ENCODE measurements at regions not wholly inside any gene's neighbourhood (a gene's known extent, or its start where the extent isn't known, plus 50 kb on each side); places are given as distances from the start of the nearest gene placed in this dataset.

DNA sequence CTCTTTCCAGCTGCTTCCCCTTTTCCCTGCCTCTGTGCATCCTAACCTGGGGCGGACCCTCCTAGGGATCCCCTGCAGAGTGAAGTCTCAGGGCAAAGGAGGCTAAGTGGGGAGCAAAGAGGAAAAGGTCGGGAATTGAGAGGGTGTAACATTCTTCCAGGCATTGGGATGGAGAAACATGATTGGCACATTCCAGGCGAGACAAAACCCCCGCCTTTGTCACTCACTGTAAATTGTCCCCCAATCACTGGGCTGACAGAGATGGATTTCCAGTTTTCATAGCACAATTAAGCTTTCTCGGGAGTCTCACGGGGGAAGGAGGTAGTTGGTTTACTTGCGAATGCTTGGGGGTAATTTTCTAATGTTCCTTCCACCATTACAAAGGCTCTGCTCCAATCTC lies 74.9 kb downstream of the MIAT start:
- ChIA-PET POLR2A (no interaction called here), CTCF (no interaction called here)

DNA sequence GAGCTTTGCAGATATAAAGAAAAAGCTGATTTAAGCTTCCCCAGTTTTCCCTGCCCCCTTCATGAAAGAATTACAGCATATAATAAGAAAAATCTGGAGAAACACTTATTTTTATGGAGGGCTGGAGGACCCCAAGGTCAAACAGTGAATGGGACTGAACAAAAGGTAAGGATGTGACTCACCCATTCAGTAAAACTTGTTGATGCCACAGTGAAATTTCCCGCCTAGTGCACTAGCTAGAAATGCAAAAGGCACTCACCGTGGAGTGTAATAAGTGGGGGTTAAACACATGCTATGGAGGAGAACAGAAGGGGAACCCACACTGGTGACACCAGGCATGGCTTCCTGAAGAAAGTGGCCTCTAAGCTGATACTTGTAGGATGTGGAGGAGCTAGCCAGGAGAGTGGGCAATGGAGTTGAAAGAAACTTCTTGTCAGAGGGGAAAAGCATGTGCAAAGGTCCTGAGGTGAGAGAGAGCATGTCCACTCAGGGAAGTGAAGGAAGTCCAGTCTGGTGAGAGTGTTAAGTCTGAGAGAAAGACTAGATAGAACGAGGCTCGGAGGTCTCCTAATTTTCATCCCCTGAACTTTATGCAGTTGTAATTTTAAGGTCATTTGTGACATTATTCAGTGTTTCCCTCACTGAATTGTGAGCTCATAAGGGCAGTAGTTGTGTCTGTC lies 77.1 kb downstream of the MIAT start:
- ChIA-PET CTCF (no interaction called here), POLR2A (no interaction called here)

DNA sequence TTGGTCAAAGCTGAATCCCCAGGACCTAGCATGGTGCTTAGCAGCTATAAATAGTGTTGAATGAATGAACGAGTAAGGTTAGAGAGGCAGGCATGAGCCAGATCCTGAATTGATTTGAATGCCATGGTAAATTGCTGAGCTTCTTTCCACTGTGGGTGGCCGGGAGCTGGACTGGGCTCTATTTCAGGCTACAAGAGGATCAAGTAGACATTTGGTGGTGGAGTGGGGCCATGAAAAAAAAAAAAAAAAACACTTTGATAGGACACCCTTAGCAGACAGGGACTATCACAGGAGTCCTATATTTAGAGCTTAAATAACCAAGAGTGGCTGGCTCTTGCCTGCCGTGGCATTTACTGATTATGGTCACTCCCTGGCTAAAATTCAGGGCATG lies 77.6 kb downstream of the MIAT start:
- ChIA-PET CTCF (no interaction called here), POLR2A (no interaction called here)

DNA sequence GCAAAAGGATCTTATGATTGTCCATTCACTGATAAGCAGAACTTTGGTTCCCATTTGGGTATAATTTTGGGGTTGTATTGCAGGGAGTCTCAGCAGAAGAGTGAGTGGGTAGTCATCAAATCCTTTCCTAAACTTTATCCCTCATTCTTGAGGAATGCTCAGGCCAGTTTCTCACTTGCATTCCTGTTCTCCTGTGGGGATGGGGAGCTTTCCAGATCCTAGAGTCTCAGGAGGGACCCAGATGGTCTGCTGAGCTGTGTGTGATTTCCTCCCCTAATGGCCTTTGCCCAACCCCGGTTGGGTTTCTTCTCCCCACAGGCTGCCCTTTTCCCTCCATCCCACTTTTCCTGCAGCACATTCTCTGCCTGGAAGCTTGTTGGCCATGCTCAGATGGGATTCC lies 79.9 kb downstream of the MIAT start:
- POLR2A ChIA-PET = no interaction called here
- CTCF ChIA-PET = no interaction called here

DNA sequence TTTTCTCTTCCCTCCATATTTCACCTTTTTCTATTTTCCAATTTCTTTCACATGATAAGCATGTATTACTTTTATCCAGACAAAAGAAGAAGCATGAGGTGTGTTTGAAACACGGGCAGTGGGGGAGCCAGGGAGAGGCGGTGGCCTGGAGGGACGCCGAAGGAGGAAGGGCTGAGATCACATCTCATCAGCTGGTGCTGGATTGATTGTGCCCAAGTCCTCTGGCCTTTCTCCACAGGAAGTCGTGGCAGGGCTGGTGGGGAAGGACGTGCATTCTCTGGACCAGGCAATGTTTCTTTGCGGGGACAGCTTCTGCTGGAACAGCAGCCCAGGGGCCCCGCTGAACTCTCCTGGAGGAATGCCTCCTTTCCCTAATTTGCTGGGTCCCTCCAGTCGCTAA lies 82.9 kb downstream of the MIAT start:
- POLR2A ChIA-PET = no interaction called here
- CTCF ChIA-PET = interaction anchor here (1.1 kb wide), 1 partner anchor 55 kb away, joined by 3 read pairs; no protein-coding TSS in a partner anchor

DNA sequence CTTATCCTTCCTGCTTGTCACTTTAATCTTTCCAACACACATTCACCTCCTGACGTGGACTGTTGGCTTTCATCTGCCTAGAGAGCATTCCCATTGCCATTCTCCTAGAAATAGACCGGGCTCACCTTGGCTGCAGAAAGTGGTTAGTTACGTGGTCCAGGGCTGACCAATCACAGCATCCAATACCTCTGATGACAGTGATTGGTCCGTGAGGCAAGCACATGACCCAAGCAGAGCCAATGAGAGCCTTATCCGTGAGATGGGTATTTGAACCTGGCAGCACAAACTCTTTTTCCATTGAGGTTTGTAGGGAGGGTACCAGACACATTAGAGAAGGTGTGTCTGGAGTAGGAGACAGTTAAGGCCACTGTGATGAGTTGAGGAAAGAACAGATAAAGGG lies 85.8 kb downstream of the MIAT start:
- POLR2A ChIA-PET = no interaction called here
- CTCF ChIA-PET = no interaction called here

DNA sequence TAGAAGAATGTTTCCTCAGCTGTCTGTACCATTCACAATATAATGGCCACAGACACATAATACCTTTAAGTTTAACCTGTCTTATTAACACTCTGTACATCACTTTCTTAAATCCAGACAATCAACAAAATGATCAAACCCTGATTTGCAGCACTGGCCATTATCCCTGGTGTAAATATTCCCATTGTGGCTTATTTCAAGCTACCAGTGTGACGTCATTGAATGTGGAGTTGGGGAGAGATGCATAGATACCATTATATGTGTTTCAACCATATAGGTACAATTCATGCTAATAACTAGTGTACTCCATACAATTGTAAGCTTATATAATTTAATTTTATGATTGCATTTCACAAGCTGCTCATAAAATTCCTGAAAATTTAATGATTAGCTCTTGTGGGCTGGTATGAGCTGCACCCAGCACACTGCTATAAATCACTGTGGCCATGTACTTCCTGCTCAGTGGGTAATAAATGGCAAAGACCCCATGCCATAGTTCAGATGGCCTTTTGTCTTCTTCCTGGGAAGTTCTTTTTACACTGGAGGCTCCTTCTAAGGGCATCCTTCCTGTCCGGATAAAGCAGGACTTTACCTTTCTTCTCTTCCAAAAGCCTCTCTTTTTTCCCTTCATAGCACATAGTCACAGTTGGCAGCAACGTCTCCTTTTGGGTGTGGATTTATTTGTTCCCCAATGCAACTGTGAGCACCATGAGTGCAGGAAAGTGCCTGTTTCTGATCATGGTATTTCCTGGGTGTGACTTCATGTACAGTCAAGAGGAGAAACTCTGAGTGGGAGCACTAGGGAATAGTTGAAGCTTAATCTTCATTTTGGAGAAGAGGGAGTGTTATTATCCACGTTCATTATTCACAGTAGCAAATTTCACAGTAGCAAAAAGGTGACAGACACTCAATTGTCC lies 87.8 kb downstream of the MIAT start:
- POLR2A ChIA-PET = no interaction called here

DNA sequence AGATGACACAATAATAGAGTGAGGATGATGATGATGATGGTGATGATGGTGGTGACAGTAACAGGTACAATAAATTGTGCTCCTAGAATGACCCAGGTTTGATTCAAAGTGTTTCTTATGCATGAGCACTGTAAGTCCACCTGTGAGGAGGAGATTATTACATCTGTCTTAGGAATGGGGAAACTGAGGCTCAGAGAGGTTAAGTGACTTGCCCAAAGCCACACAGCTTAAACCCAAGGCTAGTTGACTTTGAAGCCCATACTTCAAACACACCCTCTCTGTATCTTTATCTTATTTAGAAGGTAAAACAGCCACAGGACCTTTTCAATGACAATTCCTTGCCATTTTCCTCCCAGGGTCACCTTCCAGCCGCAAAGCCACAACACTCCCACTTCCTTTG lies 88.9 kb downstream of the MIAT start:
- ChIA-PET POLR2A (no interaction called here), CTCF (no interaction called here)

More for the DNA sequence above, 87.8 kb downstream of the MIAT start:
- CTCF ChIA-PET = no interaction called here

DNA sequence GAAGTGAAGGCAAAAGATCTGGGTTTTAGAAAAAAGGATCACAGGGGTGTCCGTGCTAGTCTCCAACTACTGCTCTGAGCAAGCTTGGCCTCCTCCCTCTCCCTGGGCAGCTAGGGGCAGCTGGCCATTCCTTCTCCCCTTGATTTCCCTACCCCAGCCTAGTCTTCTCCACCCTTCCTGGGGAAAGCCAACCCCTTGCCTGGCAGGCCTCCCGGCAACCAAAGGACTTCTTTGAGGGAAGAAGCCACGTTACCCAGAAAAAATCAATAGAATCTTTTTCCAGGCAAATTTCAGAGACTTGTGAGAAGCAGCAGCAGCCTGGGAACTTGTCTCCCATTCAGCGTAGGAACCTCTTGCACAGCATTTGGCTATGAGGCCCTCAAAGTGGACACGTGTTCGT lies 91.5 kb downstream of the MIAT start:
- ChIA-PET POLR2A (no interaction called here), CTCF (no interaction called here)

DNA sequence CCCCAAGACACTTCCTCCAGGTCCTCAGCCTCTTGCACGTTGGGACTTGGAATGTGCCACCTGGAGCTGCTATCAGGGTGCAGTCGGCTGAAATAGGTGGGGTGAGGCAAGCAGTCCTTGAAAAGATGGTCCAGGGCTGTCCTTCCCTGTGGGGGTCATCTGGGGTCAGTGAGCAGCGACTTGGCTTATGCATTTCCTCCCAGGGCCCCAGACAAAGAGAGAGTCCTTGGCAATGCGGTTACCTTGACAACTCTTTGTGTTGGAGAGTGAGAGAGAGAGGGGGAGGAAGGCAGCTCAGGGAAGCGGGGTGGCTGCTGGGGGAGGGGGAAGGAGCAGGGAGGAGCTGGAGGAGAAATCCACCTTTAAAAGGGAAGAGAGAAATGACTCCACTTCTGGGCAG lies 93.8 kb downstream of the MIAT start:
- ChIA-PET POLR2A (no interaction called here), CTCF (no interaction called here)

DNA sequence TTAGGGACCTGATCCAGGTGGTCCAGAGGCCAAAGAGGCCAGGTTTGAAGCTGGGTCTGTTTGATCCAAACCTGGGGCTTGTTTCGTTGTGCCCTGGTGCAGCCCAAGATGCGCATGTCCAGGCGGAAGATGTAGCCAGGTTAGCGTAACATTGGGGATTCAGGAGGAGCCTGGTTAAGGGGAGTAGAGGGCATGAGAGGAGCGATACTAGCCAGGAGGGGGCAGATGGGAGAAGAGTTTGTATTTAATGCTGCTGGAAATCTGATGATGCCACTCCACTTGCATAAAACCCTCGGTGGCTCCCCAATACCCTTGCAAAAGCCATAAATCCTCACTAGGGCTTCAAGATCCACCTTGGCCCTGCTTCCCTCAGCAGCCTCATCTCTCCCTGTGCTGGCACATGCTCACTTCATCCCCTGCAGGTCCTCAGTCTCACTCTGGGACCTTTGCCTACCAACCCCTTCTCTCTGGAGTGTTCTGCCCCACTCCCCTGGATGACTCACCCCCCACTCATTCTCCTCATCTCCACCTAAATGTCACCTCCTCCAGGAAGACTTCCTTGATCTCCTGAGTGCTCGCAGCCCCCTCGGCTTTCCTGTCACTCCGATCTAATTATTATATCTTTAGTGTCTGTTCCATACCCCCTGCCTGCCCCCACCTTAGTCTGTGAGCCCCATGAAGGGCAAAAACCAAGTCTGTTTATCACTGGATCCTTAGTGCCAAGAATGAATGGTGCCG lies 95.9 kb downstream of the MIAT start:
- POLR2A ChIA-PET = no interaction called here
- CTCF ChIA-PET = no interaction called here

DNA sequence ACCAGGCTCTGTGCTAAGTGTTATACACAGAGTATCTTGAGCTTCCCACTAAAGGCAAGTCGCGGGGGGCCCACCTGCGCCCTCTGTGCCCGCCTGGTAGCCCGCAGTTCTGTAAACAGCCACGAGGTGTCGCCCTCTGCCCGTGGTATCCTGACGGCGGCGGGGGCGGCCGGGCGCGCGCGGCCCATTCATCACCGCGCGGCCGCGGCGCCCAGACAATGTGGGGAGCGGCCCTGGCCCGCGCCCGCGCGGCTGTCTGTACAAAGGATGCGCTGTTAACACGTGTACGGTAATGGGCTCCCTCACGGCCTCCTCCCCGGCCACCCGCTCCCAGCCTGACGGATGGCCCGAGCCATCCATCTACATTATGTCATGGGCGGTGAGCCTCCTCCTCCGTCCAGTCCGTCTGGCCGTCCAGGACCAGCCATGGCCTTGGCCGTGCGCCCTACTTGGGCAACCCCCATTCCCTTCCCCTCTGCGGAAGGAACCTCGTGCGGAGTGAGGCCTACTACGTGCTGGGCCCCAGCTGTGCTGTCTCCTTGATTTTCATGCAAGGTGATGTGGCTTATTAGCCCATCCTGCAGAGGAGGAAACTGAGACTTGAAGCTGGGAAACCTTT lies 99.4 kb downstream of the MIAT start:
- CTCF ChIA-PET = interaction anchor here (0.6 to 0.7 kb wide), 2 partner anchors 388 to 1142 kb away, joined by 3 read pairs; no protein-coding TSS in a partner anchor
- POLR2A ChIA-PET = no interaction called here

DNA sequence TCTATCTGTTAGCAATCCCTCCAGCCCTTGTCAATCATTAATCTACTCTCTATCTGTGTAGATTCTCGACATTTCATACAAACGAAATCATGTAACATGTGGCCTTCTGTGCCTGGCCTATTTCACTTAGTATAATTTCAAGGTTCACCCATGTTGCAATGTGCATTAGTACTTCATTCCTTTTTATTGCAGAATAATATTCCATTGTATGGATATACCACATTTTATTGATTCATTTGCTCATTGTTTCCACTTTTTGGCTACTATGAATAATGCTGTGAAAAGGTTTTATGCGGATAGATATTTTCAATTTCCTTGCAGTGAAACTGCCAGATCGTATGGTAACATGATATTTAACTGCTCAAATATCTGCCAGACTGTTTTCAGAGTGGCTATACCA lies 100.1 kb downstream of the MIAT start:
- POLR2A ChIA-PET = no interaction called here
- CTCF ChIA-PET = no interaction called here

DNA sequence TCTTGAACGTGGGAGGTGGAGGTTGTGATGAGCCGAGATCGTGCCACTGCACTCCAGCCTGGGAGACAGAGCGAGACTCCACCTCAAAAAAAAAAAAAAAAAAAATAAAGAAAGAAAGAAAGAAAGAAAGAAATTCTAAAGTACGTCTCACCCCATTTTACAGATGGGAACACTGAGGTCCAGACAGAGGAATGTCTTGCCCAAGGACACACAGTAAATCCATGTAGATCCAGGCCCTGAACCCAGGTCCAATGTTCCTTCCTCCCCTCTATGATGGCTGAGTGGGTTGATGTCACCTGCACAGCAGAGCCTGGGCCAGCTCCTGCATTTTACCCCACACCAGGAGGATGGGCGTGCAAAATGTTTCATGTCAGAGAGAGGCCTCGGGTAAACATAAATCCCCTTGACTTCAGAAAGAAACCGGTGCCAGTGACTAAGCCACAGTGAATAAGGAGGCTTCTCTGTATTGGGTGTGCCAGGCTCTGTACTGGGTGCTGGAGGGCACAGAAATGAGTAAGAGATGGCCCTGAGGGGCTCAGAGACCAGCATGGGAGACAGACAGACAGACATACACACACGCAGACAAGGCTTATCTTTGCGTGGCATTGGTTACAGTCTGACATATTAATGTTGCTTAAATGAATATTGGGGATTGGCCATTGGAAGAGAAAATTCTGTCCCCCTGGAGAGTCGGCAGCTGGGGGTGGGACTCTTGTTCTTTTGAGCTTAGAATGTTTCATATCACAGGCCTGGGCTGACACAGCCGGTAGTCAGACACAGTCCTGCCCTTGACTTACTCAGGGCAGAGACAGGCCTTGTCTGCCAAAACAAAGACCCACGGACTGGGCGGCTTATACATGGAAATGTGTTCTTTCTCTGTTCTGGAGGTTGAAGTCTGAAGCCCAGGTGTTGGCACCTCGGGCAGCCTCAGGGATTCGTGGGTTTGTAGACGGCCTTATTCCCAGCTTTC lies 105.4 kb downstream of the MIAT start:
- POLR2A ChIA-PET = no interaction called here
- CTCF ChIA-PET = no interaction called here

DNA sequence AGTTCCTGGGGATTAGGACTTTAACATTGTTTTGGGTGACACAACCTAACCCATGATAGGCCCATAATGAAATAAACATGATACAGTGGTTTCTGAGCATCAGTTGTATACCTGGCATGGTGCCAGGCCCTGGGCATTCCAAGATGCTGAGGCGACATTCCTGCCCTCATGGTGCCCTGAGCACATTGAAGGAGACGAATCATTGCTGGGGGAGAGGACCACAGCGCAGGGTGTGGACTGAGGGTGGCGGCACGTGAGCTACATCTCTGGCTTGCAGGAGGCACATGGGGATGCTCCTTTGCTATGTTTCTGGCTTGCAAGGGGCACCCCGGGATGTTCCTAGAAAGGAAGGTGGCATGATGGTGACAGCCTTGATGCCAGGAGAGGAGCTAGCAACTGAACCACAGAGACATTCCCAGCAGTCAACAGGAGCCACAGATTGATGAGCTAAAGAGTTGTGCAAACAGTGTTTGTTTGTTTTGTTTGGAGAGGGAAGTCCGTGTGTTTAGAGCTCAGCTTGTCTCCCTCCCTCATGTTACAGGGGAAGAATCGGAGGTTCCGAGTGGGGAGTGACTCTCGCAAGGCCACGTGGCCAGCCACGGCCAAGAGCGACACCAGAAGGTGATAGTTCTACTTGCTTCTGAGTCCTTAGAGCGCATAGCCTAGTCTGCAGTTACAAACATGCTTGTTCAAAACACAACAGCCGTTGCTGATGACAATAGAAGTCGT lies 106.4 kb downstream of the MIAT start:
- ChIA-PET CTCF (no interaction called here), POLR2A (no interaction called here)

DNA sequence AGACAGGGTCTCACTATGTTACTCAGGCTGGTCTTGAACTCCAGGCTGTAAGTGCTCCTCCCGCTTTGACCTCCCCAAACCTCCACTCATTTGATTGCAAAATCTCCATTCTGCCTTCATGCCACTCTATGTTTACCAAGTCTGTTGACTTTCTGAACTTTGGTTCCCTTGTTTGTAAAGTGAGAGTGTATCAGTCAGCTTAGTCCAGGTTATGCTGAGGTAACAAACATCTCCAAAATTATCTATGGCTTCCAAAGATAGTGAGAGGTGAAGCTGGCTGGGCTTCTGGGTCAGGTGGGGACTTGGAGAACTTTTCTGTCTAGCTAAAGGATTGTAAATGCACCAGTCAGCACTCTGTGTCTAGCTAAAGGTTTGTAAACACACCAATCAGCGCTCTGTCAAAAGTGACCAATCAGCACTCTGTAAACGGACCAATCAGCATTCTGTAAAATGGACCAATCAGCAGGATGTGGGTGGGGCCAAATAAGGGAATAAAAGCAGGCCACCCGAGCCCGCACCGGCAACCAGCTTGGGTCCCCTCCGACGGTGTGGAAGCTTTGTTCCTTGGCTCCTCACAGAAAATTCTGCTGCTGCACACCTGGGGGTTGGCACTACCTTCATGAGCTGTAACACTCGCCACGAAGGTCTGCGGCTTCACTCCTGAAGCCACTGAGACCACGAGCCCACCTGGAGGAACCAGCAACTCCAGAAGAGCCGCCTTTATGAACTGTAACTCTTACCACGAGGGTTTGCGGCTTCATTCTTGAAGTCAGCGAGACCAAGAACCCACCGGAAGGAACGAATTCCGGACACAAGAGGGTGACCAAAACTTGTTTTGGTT lies 109.3 kb downstream of the MIAT start:
- ChIA-PET CTCF (no interaction called here), POLR2A (no interaction called here)

DNA sequence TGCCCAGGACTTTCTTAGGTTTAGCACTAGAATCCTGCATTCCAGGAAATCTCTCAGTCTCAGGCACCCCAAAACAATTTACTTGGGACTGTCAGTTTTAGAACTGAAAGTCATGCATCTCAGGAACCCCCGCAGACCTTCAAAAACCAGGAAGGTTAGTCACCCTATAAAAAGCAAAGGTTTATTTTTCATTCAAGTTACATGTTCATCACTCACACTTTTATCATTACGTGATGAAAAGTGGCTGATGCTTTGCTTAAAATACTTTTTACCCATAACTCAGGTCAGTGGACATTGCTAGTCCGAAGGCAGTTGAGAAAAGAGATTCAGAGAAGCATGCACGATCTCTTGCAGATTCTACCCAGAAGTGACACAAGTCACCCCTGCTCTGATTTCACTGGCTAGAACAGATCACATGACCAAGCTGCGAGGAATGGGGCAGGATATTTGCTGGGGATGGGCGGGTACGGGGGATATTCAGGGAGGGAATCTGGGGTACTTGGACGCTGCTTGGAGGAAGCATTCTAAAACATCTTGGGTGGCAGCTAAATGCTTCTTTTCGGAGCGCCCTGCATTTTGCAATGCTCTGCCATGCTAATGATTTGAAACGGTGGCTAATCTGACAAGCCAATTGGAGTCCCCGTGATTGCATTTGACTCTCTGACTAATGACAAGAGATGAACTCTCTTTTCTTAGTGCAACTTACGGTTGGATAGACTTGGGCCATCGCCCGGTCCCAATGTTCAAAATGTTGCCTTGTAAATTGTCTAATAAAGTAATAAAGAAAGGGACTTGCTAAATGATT lies 110.2 kb downstream of the MIAT start:
- ChIA-PET POLR2A (no interaction called here), CTCF (no interaction called here)

Measured in activated CD8-positive, alpha-beta memory T cell treated with anti-CD3 and anti-CD28 coated beads for 36 hours (primary cell).